ES-I3 (cell line): ENCODE measurements at regions not wholly inside any gene's neighbourhood (a gene's known extent, or its start where the extent isn't known, plus 50 kb on each side); places are given as distances from the start of the nearest gene placed in this dataset.

Experiments
- H3K36me3 ChIP-seq: 2 replicates; pipeline ENCODE4 v1.6.1; 2013; ENCODE audit warnings: mild to moderate bottlenecking, low read length, control low read depth, moderate library complexity; ENCODE audit not compliant: insufficient read depth
- H3K4me1 ChIP-seq: 2 replicates; pipeline ENCODE4 v1.6.1; 2013; ENCODE audit warnings: mild to moderate bottlenecking, control low read depth, low read length; ENCODE audit not compliant: insufficient read depth
- H3K9ac ChIP-seq: 2 replicates; pipeline ENCODE4 v1.6.1; 2013; ENCODE audit warnings: low read depth, mild to moderate bottlenecking, low read length, moderate library complexity
- H3K9me3 ChIP-seq: 2 replicates; pipeline ENCODE4 v1.6.1; 2013; ENCODE audit warnings: mild to moderate bottlenecking, low read length, moderate library complexity; ENCODE audit not compliant: control insufficient read depth, insufficient read depth

- Histone ChIP-seq H3K9me3 (no peaks in the 10 kb centered on the region), H3K36me3 (no peaks in the 10 kb centered on the region), H3K9ac (no peak overlapping the region), H3K4me1 (no peaks in the 10 kb centered on the region)
Measured at GRCh38 chr13:73242515-73243015, 183.8 kb downstream of the KLF5 start.

DNA sequence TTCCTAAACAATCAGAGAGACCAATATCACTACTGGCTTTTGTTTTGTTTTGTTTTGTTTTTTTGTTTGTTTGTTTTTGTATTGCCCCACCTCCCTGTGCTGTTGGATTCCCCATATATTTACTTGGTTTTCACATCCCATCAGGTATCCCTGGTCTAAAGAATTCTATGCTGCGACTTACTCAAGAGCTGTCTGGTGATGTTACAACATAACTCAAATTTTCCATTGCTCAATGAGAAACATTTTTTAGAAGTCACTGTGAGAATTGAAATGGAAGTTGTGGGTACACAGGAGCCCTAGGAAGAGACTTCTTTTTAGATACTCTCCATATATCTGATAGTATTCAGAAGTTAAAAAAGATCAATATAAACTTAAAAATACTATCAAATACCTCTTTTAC lies 181.4 kb downstream of the KLF5 start:
- no peaks in the 10 kb centered on the region for H3K36me3 ChIP-seq
- H3K9me3 ChIP-seq: no peaks in the 10 kb centered on the region
- no peaks in the 10 kb centered on the region for H3K4me1 ChIP-seq
- H3K9ac ChIP-seq: no peak overlapping the region

DNA sequence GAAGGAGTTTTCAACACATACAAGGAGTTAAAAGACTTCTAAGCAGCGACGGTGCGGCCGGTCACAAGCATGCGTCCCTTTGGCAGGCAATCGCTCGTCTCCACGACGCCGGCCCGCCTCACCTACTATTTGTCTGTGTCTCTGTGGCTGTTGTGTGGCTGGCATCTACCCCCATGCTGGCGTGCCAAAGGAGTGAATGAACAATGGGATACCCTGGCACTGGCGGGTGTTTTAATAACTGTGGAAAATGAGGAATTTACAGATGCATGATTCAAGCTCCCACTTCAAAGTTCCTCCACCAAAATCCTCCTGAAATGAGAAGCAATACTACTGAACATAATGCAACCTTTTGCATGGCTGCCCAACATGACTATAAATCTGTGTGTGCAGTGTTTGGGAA lies 176.6 kb downstream of the KLF5 start:
- Histone ChIP-seq H3K4me1 (no peaks in the 10 kb centered on the region), H3K9ac (no peak overlapping the region), H3K9me3 (no peaks in the 10 kb centered on the region), H3K36me3 (no peaks in the 10 kb centered on the region)

DNA sequence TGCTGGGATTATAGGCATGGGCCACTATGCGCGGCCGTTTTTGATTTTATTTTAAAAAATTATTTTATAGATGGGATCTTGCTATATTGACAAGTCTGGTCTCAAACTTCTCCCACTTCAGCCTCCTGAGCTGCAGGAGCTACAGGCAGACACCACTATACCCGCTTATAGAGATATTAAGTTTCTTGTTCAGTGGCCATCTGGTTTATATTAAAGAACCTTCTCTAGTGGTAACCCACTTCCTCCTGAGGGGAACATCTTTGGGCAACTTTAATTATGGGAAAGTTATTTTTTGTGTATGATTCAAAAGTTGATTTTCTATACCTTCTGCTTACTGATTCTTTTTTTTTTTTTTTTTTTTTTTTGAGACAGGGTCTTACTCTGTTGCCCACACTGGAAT lies 172.7 kb downstream of the KLF5 start:
- Histone ChIP-seq H3K9me3 (no peaks in the 10 kb centered on the region), H3K36me3 (no peaks in the 10 kb centered on the region), H3K4me1 (no peaks in the 10 kb centered on the region), H3K9ac (no peak overlapping the region)

- Histone ChIP-seq H3K9ac (no peak overlapping the region), H3K4me1 (no peaks in the 10 kb centered on the region), H3K9me3 (no peaks in the 10 kb centered on the region), H3K36me3 (no peaks in the 10 kb centered on the region)
Measured at GRCh38 chr13:73230716-73231115, 171.9 kb downstream of the KLF5 start.

DNA sequence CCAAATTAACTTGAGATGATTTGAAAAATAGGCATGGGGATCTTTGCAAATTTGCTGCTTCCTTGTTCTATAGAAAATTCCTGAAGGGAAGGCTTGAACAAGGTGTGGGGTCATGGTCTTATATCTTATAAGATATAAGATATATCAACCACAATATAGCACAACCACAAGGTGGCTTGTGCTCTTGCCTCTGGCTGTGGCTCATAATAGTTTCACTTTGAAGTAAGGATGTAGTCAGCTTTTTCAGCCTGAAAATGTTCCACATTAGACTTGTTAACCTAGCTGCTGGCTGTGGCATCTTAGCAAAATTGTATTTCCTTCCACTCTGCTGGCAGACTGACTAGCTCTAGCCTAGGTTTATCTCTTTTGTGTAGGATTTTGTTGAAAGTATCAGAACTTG lies 169.7 kb downstream of the KLF5 start:
- no peaks in the 10 kb centered on the region for H3K9me3 ChIP-seq
- H3K4me1 ChIP-seq: no peaks in the 10 kb centered on the region
- H3K9ac ChIP-seq: no peak overlapping the region
- H3K36me3 ChIP-seq: no peaks in the 10 kb centered on the region

GRCh38 chr13:73225990-73226389 lies 167.2 kb downstream of the KLF5 start:
- H3K4me1 ChIP-seq: no peaks in the 10 kb centered on the region
- no peaks in the 10 kb centered on the region for H3K9me3 ChIP-seq
- no peak overlapping the region for H3K9ac ChIP-seq
- H3K36me3 ChIP-seq: no peaks in the 10 kb centered on the region

- H3K36me3 ChIP-seq: no peaks in the 10 kb centered on the region
- no peaks in the 10 kb centered on the region for H3K4me1 ChIP-seq
- H3K9ac ChIP-seq: no peak overlapping the region
- no peaks in the 10 kb centered on the region for H3K9me3 ChIP-seq
Measured at GRCh38 chr13:73224703-73225102, 165.9 kb downstream of the KLF5 start.

GRCh38 chr13:73223372-73223781 lies 164.6 kb downstream of the KLF5 start:
- no peaks in the 10 kb centered on the region for H3K36me3 ChIP-seq
- no peak overlapping the region for H3K9ac ChIP-seq

DNA sequence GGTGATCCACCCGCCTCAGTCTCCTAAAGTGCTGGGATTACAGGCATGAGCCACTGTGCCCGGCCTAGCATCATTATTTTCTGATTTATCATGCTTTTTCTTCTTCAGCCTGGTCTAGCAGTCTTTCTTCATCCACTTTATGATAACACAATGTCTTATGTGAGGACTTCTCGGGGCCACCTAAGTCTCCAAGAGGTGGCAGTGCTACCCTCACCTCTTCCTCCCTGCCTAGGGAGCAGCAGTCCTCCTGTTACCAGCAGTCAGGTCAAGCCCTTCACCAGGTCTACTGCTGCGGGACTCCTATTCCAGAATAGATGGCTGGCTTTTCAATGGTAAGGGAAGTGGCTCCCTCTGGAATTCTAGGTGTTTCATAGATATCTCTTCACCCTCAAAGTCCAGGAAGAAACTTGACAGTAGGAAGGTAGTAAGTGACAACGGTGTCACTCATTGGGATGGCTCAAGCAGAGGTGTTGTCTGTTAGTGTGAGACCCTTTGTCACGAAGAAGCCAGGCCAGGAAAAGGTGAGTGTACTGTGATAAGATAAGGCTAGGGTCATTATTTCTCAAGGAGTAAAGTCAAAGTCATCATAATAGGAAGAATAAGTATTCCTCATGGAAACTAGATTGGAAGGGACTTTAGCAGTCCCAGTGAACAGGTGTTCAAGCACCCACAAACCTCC lies 164.0 kb downstream of the KLF5 start:
- no peaks in the 10 kb centered on the region for H3K9me3 ChIP-seq

More at GRCh38 chr13:73223372-73223781, 164.6 kb downstream of the KLF5 start:
- no peaks in the 10 kb centered on the region for H3K9me3 ChIP-seq
- H3K4me1 ChIP-seq: no peaks in the 10 kb centered on the region

GRCh38 chr13:73220966-73221720 lies 162.3 kb downstream of the KLF5 start:
- Histone ChIP-seq H3K4me1 (no peaks in the 10 kb centered on the region), H3K9me3 (no peaks in the 10 kb centered on the region), H3K9ac (no peak overlapping the region), H3K36me3 (no peaks in the 10 kb centered on the region)

More for the DNA sequence above, 164.0 kb downstream of the KLF5 start:
- H3K9ac ChIP-seq: no peak overlapping the region
- no peaks in the 10 kb centered on the region for H3K4me1 ChIP-seq
- H3K36me3 ChIP-seq: no peaks in the 10 kb centered on the region

GRCh38 chr13:73218181-73218580 lies 159.4 kb downstream of the KLF5 start:
- no peaks in the 10 kb centered on the region for H3K9me3 ChIP-seq
- H3K9ac ChIP-seq: no peak overlapping the region
- H3K4me1 ChIP-seq: no peaks in the 10 kb centered on the region
- H3K36me3 ChIP-seq: no peaks in the 10 kb centered on the region

DNA sequence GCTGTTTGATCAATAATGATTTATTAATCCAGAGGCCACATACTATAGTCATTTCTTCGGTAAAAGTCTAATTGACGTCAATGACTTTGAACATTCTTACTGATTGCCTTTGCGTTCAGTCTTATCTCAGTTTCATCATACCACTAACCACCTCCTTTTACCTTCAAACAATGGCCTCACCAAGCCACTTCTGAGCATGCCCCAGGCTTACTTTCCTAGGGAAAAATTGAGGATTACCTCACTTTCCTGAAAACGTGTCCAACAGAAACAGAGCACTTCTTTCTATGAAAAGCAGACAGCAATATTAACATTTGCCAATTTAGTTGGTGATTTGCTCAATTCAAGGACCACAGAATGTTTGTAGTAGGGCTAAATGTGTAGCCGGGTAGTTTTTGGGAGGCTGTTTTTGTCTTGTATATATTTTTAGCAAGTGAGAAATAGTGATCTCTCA lies 157.6 kb downstream of the KLF5 start:
- Histone ChIP-seq H3K9ac (no peak overlapping the region), H3K36me3 (no peaks in the 10 kb centered on the region), H3K9me3 (no peaks in the 10 kb centered on the region), H3K4me1 (no peaks in the 10 kb centered on the region)

DNA sequence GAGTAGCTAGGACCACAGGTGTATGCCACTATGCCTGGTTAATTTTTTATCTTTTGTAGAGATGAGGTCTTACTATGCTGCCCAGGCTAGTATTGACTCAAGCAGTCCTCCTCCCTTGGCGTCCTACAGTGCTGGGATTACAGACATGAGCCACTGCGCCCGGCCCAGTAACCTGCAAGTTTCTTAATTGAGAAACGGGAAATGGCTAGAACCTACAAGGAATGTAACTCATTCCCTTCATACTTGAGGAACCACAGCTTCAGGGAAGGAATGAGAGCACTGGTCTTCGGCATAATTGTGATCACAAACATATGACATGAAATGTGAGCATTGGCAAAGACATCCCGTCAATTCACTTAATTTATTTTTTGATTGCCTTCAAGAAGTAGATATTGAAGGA lies 157.0 kb downstream of the KLF5 start:
- H3K36me3 ChIP-seq: no peaks in the 10 kb centered on the region
- H3K9me3 ChIP-seq: no peaks in the 10 kb centered on the region
- no peak overlapping the region for H3K9ac ChIP-seq
- no peaks in the 10 kb centered on the region for H3K4me1 ChIP-seq

GRCh38 chr13:73212482-73212881 lies 153.7 kb downstream of the KLF5 start:
- H3K4me1 ChIP-seq: no peaks in the 10 kb centered on the region
- no peaks in the 10 kb centered on the region for H3K36me3 ChIP-seq
- H3K9me3 ChIP-seq: no peaks in the 10 kb centered on the region
- H3K9ac ChIP-seq: no peak overlapping the region
